Activated CD8-positive, alpha-beta T cell treated with anti-CD3 and anti-CD28 coated beads, Interleukin-2, amount 10 ng/mL, durations not matched to agents 7 days and 5 days (primary cell): ENCODE measurements at regions not wholly inside any gene's neighbourhood (a gene's known extent, or its start where the extent isn't known, plus 50 kb on each side); places are given as distances from the start of the nearest gene placed in this dataset.
"Not testable (repeated sequence)": the region's sequence is repeated elsewhere in the genome, so short reads cannot be mapped to it uniquely, and the experiment has no call there.

Source experiments
- ATAC-seq: fragments of 150-1000 bp; cut with Tn5 transposase; one replicate; pipeline ENCODE4 v1.10.0; 2021; ENCODE audit warnings: moderate library complexity
- CTCF ChIA-PET: fragments of 350-600 bp; sonication (Branson Sonifier 250); formaldehyde crosslinking; loops from one replicate; lab custom pipeline; 2021; ENCODE audit warnings: antibody characterized with exemption; lab: Charles Lee
- POLR2A ChIA-PET: fragments of 350-600 bp; sonication (Branson Sonifier 250); formaldehyde crosslinking; loops from one replicate; lab custom pipeline; 2021; ENCODE audit warnings: antibody characterized with exemption; lab: Charles Lee
- DNase-seq: peaks from one replicate; pipeline ENCODE4 v3.0.0-alpha.2; 2020
- H3K27ac Mint-ChIP-seq: one replicate; pipeline ENCODE4 v1.8.0; 2021; ENCODE audit warnings: mild to moderate bottlenecking, mixed read lengths
- H3K27me3 Mint-ChIP-seq: one replicate; pipeline ENCODE4 v1.8.0; 2021; ENCODE audit warnings: low read depth, mixed read lengths
- H3K36me3 Mint-ChIP-seq: one replicate; pipeline ENCODE4 v1.8.0; 2021; ENCODE audit warnings: low read depth, mixed read lengths
- H3K4me1 Mint-ChIP-seq: one replicate; pipeline ENCODE4 v1.8.0; 2021; ENCODE audit warnings: low read depth, mixed read lengths
- H3K4me3 Mint-ChIP-seq: one replicate; pipeline ENCODE4 v1.8.0; 2021; ENCODE audit warnings: mild to moderate bottlenecking, mixed read lengths
- H3K9me3 Mint-ChIP-seq: one replicate; pipeline ENCODE4 v1.8.0; 2022; ENCODE audit warnings: mixed read lengths; ENCODE audit not compliant: insufficient read depth

DNA sequence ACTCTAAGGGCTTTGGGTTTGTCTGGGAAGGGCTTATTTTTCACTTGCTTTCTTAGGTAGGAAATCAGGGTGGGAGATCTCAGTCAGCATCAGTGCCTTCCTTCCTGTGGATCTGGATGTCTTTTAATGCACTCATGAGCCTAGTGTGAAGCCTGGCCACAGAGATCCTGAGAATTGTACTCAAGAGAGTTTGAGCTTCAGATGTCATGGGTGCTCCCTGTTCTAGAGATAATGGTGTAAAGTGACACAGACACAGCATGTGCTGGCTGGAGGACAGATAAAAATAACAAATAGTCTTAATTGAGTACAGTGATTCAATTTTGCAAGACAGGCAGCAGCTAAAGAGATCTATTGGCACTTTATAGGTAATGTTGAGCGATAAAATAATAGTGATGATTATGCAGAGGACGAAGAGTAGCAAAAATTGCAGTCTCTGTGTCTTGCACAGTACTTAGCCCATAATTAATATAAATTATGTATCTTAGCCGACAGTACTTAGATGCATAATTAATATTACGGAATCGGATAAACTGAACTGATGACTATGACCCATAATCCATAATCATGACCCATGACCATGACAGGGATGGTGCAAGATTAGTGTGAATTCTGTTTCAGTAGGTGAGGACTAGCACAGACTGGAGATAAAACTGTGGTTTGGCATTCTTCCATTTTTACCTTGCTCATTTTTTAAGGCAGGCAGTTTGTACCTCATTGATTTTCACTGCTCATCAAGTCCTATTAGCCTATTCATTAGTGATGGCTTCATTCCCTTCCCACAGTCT, 408.7 kb upstream of the PIK3R1 start:
- H3K4me3 Mint-ChIP-seq: no peak overlapping the region
- H3K27ac Mint-ChIP-seq: no peak overlapping the region
- POLR2A ChIA-PET: no interaction called here
- no peaks in the 10 kb centered on the region for H3K9me3 Mint-ChIP-seq
- DNase-seq: no peak
- CTCF ChIA-PET: no interaction called here
- no peaks in the 10 kb centered on the region for H3K36me3 Mint-ChIP-seq
- H3K4me1 Mint-ChIP-seq: peaks cover 3% of the 10 kb centered on the region
- no peak for ATAC-seq
- H3K27me3 Mint-ChIP-seq: no peaks in the 10 kb centered on the region

DNA sequence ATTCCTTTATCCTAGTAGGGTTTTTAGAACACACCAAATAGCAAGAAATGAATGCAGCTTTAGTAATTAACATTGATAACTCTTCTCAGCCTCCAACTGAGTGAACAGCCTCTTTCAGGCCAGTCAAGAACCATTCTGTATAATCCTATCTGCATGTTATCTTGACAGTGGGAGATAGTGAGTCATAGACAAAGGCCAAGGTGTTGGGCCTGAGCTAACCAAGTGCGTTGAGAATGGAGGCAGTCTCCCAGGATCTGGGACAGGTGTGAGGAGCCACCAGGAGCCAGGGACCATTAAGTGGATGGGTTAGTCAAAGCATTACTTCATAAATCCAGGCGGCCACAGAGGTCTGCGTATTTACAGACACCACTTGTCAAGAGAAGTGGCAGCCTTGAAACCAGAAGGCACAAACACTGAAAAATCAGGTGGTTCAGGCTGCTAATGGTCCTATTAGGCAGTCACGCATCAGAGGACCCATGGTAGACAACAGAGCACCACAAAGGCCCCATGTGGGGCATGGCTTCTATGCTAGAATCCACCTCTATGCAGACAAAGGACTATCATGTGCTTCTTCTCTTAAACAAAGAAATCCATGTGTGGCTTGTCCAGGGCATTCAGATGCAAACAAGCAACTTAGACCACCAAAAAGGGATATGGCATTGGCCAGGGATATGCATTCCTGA, 409.7 kb upstream of the PIK3R1 start:
- Mint-ChIP-seq H3K4me1 (peaks cover 3% of the 10 kb centered on the region), H3K36me3 (no peaks in the 10 kb centered on the region), H3K4me3 (no peak overlapping the region), H3K27ac (no peak overlapping the region), H3K27me3 (no peaks in the 10 kb centered on the region), H3K9me3 (no peaks in the 10 kb centered on the region)
- CTCF ChIA-PET: no interaction called here
- ATAC-seq (no peak), DNase-seq (no peak)
- POLR2A ChIA-PET: no interaction called here

DNA sequence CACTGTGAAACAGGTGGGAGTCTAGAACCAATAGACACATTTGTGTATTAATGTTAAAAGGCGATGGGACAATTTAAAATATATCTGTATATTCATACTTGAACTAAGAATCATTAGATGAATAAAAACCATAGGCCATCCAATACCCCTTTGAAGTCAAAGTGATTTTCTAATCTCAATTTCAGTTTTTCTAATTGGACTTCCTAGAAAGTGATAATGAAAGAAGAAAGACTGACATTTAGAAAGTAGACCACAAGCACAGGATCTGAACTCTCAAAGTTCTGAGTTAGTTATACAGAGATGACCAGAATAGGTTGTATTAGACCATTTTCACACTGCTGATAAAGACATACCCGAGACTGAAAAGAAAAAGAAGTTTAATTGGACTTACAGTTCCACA, 412.8 kb upstream of the PIK3R1 start:
- Mint-ChIP-seq H3K4me1 (peaks cover 3% of the 10 kb centered on the region), H3K27ac (no peak overlapping the region), H3K9me3 (no peaks in the 10 kb centered on the region), H3K27me3 (no peaks in the 10 kb centered on the region), H3K4me3 (no peak overlapping the region), H3K36me3 (no peaks in the 10 kb centered on the region)
- ATAC-seq (no peak), DNase-seq (no peak)
- POLR2A ChIA-PET: no interaction called here
- CTCF ChIA-PET: no interaction called here

DNA sequence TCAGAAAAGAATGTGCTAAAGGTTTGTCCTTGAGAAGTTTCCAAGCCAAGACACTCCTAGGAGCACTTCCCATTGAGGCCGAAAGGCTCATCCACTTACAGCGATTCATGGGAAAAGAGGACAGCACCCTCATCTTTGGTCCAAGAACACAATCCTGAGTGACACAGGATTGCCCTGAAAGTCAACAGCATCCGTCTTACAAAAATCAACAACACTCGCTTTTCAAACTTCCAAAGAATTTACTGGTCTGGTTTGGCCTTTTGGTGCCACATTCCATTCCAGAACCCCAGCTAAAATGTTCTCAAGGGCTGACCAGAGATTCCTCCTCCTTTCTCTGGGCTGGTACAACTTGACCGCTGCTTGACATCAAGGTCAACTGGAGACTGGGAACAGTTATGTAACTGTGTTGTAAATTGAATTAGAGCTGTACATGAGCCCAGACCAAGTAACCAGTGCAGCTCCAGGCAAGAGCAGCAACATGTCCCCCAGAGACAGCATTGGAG, 415.8 kb upstream of the PIK3R1 start:
- POLR2A ChIA-PET: no interaction called here
- no peak overlapping the region for H3K4me3 Mint-ChIP-seq
- no peaks in the 10 kb centered on the region for H3K9me3 Mint-ChIP-seq
- peaks cover 3% of the 10 kb centered on the region for H3K4me1 Mint-ChIP-seq
- ATAC-seq: no peak
- H3K36me3 Mint-ChIP-seq: no peaks in the 10 kb centered on the region
- CTCF ChIA-PET: no interaction called here
- DNase-seq: no peak
- no peak overlapping the region for H3K27ac Mint-ChIP-seq
- no peaks in the 10 kb centered on the region for H3K27me3 Mint-ChIP-seq

DNA sequence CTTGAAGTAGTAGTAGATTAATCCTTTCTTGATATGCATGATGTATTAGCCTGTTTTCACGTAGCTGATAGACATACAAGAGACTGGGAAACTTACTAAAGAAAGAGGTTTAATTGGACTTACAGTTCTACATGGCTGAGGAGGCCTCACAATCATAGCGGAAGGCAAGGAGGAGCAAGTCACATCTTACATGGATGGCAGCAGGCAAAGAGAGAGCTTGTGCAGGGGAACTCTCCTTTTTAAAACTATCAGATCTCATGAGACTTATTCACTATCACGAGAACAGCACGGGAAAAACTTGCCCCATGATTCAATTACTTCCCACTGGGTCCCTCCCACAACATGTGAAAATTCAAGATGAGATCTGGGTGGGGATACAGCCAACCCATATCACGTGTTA, 417.1 kb upstream of the PIK3R1 start:
- H3K4me1 Mint-ChIP-seq, H3K27me3 Mint-ChIP-seq, ATAC-seq, H3K36me3 Mint-ChIP-seq, H3K9me3 Mint-ChIP-seq, POLR2A ChIA-PET, DNase-seq, H3K4me3 Mint-ChIP-seq, CTCF ChIA-PET, H3K27ac Mint-ChIP-seq: not testable (repeated sequence)

DNA sequence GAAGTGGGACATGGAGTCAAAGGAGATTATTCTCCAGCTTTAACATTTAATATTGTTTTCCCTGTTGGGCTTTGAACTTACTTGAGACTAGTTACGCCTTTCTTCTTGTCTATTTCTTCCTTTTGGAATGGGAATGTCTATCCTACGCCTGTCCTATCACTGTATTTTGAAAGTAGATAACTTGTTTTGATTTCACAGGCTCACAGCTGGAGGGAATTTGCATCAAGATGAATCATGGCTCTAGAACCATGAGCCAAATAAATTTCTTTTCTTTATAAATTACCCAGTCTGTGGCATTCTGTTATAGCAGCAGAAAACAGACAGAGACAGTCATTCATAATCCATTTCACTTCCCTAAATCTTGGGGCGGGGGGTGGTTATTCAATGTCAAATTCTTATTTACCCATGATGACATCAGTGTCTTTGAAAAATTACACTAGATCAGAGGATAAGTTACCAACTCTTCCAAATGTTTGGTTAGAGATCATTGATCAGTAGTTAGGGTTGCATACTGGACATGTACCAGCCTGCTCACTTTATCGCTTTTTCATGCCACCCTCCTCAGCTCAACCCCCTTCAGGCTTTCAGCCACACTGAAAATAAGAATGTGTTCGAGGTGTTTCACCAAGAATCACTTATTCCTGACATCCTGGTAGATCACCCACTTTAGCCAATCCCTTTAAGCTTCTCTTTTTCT, 419.6 kb upstream of the PIK3R1 start:
- DNase-seq (no peak), ATAC-seq (no peak)
- Mint-ChIP-seq H3K36me3 (no peaks in the 10 kb centered on the region), H3K4me1 (no peaks in the 10 kb centered on the region), H3K27me3 (no peaks in the 10 kb centered on the region), H3K4me3 (no peak overlapping the region), H3K9me3 (no peaks in the 10 kb centered on the region), H3K27ac (no peak overlapping the region)
- ChIA-PET CTCF (no interaction called here), POLR2A (interaction anchor here (0.5 kb wide), 1 partner anchor 1066 kb away, joined by 5 read pairs; no protein-coding TSS in a partner anchor)

DNA sequence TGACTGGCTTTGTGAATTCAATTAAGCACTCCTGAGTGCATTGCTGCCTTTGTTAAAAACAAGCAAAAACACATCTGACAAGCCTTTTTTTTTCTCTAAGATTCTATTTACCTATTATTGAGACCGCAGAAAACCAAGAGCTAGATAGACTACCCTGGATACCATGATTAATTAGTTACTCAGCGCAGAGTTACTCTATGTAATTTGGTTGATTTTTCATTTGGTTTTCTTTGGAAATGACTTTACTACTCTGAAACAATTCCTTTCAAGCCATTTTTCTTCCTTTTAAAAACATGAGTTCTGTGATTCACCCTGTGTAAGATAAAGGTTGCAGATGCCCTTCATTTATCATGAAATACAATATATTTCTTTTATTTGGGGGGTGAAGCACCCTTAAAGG, 421.6 kb upstream of the PIK3R1 start:
- no peak for DNase-seq
- no peak overlapping the region for H3K27ac Mint-ChIP-seq
- H3K9me3 Mint-ChIP-seq: no peaks in the 10 kb centered on the region
- ChIA-PET POLR2A (no interaction called here), CTCF (no interaction called here)
- H3K4me3 Mint-ChIP-seq: no peak overlapping the region
- H3K4me1 Mint-ChIP-seq: no peaks in the 10 kb centered on the region
- ATAC-seq: no peak
- no peaks in the 10 kb centered on the region for H3K36me3 Mint-ChIP-seq
- no peaks in the 10 kb centered on the region for H3K27me3 Mint-ChIP-seq

DNA sequence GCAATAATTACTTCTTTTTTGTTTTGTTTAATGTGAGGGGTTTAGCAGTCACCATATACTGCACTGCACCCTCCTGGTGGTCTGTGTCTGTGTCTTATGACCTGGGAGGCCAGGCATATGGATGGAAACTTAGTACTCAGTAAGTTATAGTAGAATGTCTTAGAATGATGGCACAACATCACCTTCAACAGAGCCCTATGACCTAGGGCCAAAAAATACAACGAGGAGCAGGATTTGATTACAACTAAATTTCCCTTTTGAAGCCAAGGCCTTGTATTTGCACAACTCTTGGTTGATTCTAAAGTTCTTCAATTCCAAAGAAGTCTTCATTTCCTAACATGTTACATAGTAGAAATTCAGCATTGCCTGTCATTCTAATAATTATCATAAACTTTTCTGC, 422.1 kb upstream of the PIK3R1 start:
- H3K36me3 Mint-ChIP-seq: no peaks in the 10 kb centered on the region
- DNase-seq (no peak), ATAC-seq (no peak)
- no peak overlapping the region for H3K27ac Mint-ChIP-seq
- H3K9me3 Mint-ChIP-seq: no peaks in the 10 kb centered on the region
- POLR2A ChIA-PET: no interaction called here
- H3K27me3 Mint-ChIP-seq: no peaks in the 10 kb centered on the region
- no peak overlapping the region for H3K4me3 Mint-ChIP-seq
- H3K4me1 Mint-ChIP-seq: no peaks in the 10 kb centered on the region
- CTCF ChIA-PET: no interaction called here

DNA sequence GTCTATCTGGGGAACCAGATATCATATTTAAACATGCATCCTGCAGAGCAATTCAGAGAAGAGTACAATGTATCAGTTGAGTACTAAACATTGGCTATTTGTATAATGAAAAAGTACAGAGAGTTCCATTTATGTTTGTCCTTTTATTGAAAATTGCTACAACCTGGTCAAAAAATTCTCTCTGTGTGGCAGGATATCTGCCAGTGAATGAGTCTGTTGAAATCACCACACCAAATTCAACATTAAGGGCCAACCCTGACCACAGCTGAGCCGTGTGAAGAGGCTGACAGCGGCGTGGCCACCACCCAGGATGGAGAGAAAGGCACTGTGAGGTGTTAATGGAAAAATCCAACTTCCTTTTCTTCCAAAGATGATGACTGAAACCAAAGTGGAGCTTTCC, 422.7 kb upstream of the PIK3R1 start:
- ATAC-seq: no peak

DNA sequence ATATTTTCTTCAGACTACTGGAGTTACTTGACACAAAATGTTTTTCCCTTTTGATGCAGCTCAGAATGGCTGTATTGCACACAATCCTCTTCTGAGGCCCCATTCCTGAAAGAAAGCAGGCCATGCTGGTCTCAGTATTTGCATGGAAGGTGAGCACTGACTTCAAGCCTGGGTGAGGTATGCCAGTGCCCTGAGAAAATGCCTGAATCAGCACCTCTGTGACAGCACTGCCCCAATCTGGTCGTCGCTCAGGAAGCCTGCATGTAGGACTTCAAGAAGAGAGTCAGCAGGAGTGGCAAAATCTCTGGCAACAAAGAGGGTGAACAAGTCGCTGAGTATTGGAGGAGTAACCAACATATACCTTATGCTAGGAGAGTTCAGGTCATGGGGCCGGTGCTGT, 425.2 kb upstream of the PIK3R1 start:
- no peaks in the 10 kb centered on the region for H3K4me1 Mint-ChIP-seq
- no peak overlapping the region for H3K4me3 Mint-ChIP-seq
- H3K27me3 Mint-ChIP-seq: no peaks in the 10 kb centered on the region
- no peak overlapping the region for H3K27ac Mint-ChIP-seq
- H3K9me3 Mint-ChIP-seq: no peaks in the 10 kb centered on the region
- POLR2A ChIA-PET: no interaction called here
- ATAC-seq: no peak
- CTCF ChIA-PET: no interaction called here
- H3K36me3 Mint-ChIP-seq: no peaks in the 10 kb centered on the region
- no peak for DNase-seq

More for the DNA sequence above, 422.7 kb upstream of the PIK3R1 start:
- Mint-ChIP-seq H3K36me3 (no peaks in the 10 kb centered on the region), H3K4me3 (no peak overlapping the region), H3K4me1 (no peaks in the 10 kb centered on the region), H3K27ac (no peak overlapping the region), H3K27me3 (no peaks in the 10 kb centered on the region), H3K9me3 (no peaks in the 10 kb centered on the region)
- ChIA-PET POLR2A (no interaction called here), CTCF (no interaction called here)
- DNase-seq: no peak

DNA sequence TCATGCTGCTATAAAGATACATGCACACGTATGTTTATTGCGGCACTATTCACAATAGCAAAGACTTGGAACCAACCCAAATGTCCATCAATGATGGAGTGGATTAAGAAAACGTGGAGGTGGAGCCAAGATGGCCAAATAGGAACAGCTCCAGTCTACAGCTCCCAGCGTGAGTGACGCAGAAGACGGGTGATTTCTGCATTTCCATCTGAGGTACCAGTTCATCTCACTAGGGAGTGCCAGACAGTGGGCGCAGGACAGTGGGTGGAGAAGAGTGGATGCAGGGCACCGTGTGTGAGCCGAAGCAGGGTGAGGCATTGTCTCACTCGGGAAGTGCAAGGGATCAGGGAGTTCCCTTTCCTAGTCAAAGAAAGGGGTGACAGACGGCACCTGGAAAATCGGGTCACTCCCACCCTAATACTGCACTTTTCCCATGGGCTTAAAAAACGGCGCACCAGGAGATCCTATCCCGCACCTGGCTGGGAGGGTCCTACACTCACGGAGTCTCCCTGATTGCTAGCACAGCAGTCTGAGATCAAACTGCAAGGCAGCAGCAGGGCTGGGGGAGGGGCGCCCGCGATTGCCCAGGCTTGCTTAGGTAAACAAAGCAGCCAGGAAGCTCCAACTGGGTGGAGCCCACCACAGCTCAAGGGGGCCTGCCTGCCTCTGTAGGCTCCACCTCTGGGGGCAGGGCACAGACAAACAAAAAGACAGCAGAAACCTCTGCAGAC, 435.5 kb upstream of the PIK3R1 start:
- POLR2A ChIA-PET, CTCF ChIA-PET, H3K27ac Mint-ChIP-seq, ATAC-seq, H3K36me3 Mint-ChIP-seq, H3K27me3 Mint-ChIP-seq, DNase-seq, H3K4me1 Mint-ChIP-seq, H3K9me3 Mint-ChIP-seq, H3K4me3 Mint-ChIP-seq: not testable (repeated sequence)
